GM23338 (cell line): ENCODE measurements at regions not wholly inside any gene's neighbourhood (a gene's known extent, or its start where the extent isn't known, plus 50 kb on each side); places are given as distances from the start of the nearest gene placed in this dataset.

Experiments
- ATAC-seq: fragments of 200-7000 bp; cut with Tn5 transposase; 3 replicates; pipeline ENCODE4 v1.9.1; 2020
- DNase-seq: peaks from one replicate; pipeline ENCODE4 v3.0.0-alpha.2; 2015; ENCODE audit warnings: low spot score
- H2AFZ ChIP-seq: fragments of 200-600 bp; sonication (generic); 2 replicates; pipeline ENCODE4 v1.8.0; 2016; ENCODE audit warnings: antibody characterized with exemption, mild to moderate bottlenecking, moderate library complexity
- H3F3A ChIP-seq: fragments of 200-600 bp; sonication (generic); replicated peaks from 2 replicates; pipeline ENCODE4 v1.8.0; 2017; ENCODE audit warnings: antibody characterized with exemption, mixed run types, low read depth
- H3K27ac ChIP-seq: fragments of 200-600 bp; sonication (generic); 2 replicates; pipeline ENCODE4 v1.6.1; 2016; ENCODE audit warnings: low read depth
- H3K27me3 ChIP-seq: fragments of 200-600 bp; sonication (generic); 2 replicates; pipeline ENCODE4 v1.8.0; 2016; ENCODE audit warnings: mild to moderate bottlenecking, mixed run types, moderate library complexity; ENCODE audit not compliant: insufficient read depth
- H3K36me3 ChIP-seq: fragments of 200-600 bp; sonication (generic); 2 replicates; pipeline ENCODE4 v1.8.0; 2016; ENCODE audit warnings: mild to moderate bottlenecking; ENCODE audit not compliant: insufficient read depth
- H3K4me1 ChIP-seq: fragments of 200-600 bp; sonication (generic); 2 replicates; pipeline ENCODE4 v1.8.0; 2016; ENCODE audit warnings: mild to moderate bottlenecking, moderate library complexity; ENCODE audit not compliant: insufficient read depth
- H3K4me2 ChIP-seq: fragments of 200-600 bp; sonication (generic); 2 replicates; pipeline ENCODE4 v1.7.1; 2017; ENCODE audit warnings: mixed run types
- H3K4me3 ChIP-seq: fragments of 200-600 bp; sonication (generic); 2 replicates; pipeline ENCODE4 v1.6.1; 2016; ENCODE audit warnings: mixed run types
- H3K79me2 ChIP-seq: fragments of 200-600 bp; sonication (generic); replicated peaks from 2 replicates; pipeline ENCODE4 v1.8.0; 2017; ENCODE audit warnings: mild to moderate bottlenecking; ENCODE audit not compliant: insufficient read depth
- H3K9me2 ChIP-seq: fragments of 200-600 bp; sonication (generic); 2 replicates; pipeline ENCODE4 v1.8.0; 2017; ENCODE audit not compliant: insufficient read depth
- H4K20me1 ChIP-seq: fragments of 200-600 bp; sonication (generic); replicated peaks from 2 replicates; pipeline ENCODE4 v1.8.0; 2017; ENCODE audit warnings: mild to moderate bottlenecking; ENCODE audit not compliant: insufficient read depth
- H3K27ac Mint-ChIP-seq: 2 replicates; pipeline ENCODE4 v1.8.0; 2020; ENCODE audit warnings: inconsistent platforms, mild to moderate bottlenecking, moderate library complexity, mixed read lengths
- H3K27me3 Mint-ChIP-seq: 3 replicates; pipeline ENCODE4 v1.8.0; 2022; ENCODE audit warnings: low read depth, mild to moderate bottlenecking, moderate library complexity, mixed read lengths, inconsistent platforms; ENCODE audit not compliant: insufficient read depth, poor library complexity
- H3K36me3 Mint-ChIP-seq: 3 replicates; pipeline ENCODE4 v1.8.0; 2021; ENCODE audit warnings: low read depth, mild to moderate bottlenecking, inconsistent platforms, moderate library complexity, mixed read lengths
- H3K4me1 Mint-ChIP-seq: 3 replicates; pipeline ENCODE4 v1.8.0; 2020; ENCODE audit warnings: mild to moderate bottlenecking, inconsistent platforms, mixed read lengths
- H3K4me3 Mint-ChIP-seq: 3 replicates; pipeline ENCODE4 v1.8.0; 2021; ENCODE audit warnings: moderate library complexity, mild to moderate bottlenecking, inconsistent platforms, mixed read lengths
- H3K9me3 Mint-ChIP-seq: 3 replicates; pipeline ENCODE4 v1.8.0; 2020; ENCODE audit warnings: moderate library complexity, mild to moderate bottlenecking, inconsistent platforms, mixed read lengths
- CREB1 ChIP-seq: fragments of 250-450 bp; sonication (Bioruptor Pico); IDR thresholded peaks from 2 replicates; pipeline ENCODE4 v1.5.0; 2020; ENCODE audit warnings: low read depth, mild to moderate bottlenecking, moderate library complexity
- ETS1 ChIP-seq: IDR thresholded peaks from 2 replicates; pipeline ENCODE4 v1.6.1; 2016; ENCODE audit warnings: antibody characterized with exemption
- EZH2 ChIP-seq: fragments of 200-600 bp; sonication (generic); IDR thresholded peaks from one replicate; pipeline ENCODE4 v1.8.0; 2017; ENCODE audit warnings: antibody characterized with exemption, mild to moderate bottlenecking, low read depth; ENCODE audit not compliant: unreplicated experiment
- EZH2phosphoT487 ChIP-seq: fragments of 200-600 bp; sonication (generic); IDR thresholded peaks from one replicate; pipeline ENCODE4 v1.8.1; 2018; ENCODE audit warnings: antibody characterized with exemption; ENCODE audit not compliant: unreplicated experiment
- JUNB ChIP-seq: IDR thresholded peaks from one replicate; pipeline ENCODE4 v1.6.1; 2016; ENCODE audit warnings: antibody characterized with exemption; ENCODE audit not compliant: unreplicated experiment
- NANOG ChIP-seq: IDR thresholded peaks from 2 replicates; pipeline ENCODE4 v1.6.1; 2016; ENCODE audit warnings: antibody characterized with exemption, borderline replicate concordance
- POLR2AphosphoS5 ChIP-seq: IDR thresholded peaks from 2 replicates; pipeline ENCODE4 v1.6.1; 2016; ENCODE audit warnings: antibody characterized with exemption, low read depth
- STAT1 ChIP-seq: IDR thresholded peaks from one replicate; pipeline ENCODE4 v1.6.1; 2016; ENCODE audit warnings: antibody characterized with exemption; ENCODE audit not compliant: unreplicated experiment
- ZNF114 ChIP-seq: fragments of 250-450 bp; sonication (Bioruptor Pico); IDR thresholded peaks from 2 replicates; pipeline ENCODE4 v1.5.0; 2020; ENCODE audit warnings: mild to moderate bottlenecking, moderate library complexity
- ZNF331 ChIP-seq: fragments of 250-450 bp; sonication (Bioruptor Pico); IDR thresholded peaks from 2 replicates; pipeline ENCODE4 v1.5.0; 2020; ENCODE audit warnings: low read depth, mild to moderate bottlenecking, moderate library complexity
- TF ChIP-seq, protein P1 (sequence below): IDR thresholded peaks from one replicate; pipeline ENCODE4 v1.6.1; 2018; ENCODE audit warnings: antibody characterized with exemption; ENCODE audit not compliant: unreplicated experiment

- Mint-ChIP-seq H3K27ac (no peak overlapping the region), H3K27me3 (no peaks in the 10 kb centered on the region), H3K9me3 (peaks cover 70% of the 10 kb centered on the region), H3K4me3 (no peak overlapping the region), H3K4me1 (no peaks in the 10 kb centered on the region), H3K36me3 (no peaks in the 10 kb centered on the region; the same call in 2 of the 3 replicates)
- Histone ChIP-seq H3K27me3 (no peaks in the 10 kb centered on the region), H3K9me2 (no peaks in the 10 kb centered on the region), H3K4me2 (no peak overlapping the region), H3K36me3 (no peaks in the 10 kb centered on the region), H3K27ac (no peak overlapping the region), H3K4me3 (no peak overlapping the region), H4K20me1 (no peaks in the 10 kb centered on the region), H3F3A (no peaks in the 10 kb centered on the region), H3K79me2 (no peaks in the 10 kb centered on the region), H2AFZ (no peak overlapping the region), H3K4me1 (no peaks in the 10 kb centered on the region)
- no peak for DNase-seq
- TF ChIP-seq, protein P1, sequence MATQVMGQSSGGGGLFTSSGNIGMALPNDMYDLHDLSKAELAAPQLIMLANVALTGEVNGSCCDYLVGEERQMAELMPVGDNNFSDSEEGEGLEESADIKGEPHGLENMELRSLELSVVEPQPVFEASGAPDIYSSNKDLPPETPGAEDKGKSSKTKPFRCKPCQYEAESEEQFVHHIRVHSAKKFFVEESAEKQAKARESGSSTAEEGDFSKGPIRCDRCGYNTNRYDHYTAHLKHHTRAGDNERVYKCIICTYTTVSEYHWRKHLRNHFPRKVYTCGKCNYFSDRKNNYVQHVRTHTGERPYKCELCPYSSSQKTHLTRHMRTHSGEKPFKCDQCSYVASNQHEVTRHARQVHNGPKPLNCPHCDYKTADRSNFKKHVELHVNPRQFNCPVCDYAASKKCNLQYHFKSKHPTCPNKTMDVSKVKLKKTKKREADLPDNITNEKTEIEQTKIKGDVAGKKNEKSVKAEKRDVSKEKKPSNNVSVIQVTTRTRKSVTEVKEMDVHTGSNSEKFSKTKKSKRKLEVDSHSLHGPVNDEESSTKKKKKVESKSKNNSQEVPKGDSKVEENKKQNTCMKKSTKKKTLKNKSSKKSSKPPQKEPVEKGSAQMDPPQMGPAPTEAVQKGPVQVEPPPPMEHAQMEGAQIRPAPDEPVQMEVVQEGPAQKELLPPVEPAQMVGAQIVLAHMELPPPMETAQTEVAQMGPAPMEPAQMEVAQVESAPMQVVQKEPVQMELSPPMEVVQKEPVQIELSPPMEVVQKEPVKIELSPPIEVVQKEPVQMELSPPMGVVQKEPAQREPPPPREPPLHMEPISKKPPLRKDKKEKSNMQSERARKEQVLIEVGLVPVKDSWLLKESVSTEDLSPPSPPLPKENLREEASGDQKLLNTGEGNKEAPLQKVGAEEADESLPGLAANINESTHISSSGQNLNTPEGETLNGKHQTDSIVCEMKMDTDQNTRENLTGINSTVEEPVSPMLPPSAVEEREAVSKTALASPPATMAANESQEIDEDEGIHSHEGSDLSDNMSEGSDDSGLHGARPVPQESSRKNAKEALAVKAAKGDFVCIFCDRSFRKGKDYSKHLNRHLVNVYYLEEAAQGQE, result no peak
- TF ChIP-seq ZNF114 (CRISPR knock-in tag) (no peak), POLR2AphosphoS5 (no peak), ZNF331 (no peak), CREB1 (CRISPR knock-in tag) (no peak), EZH2 (no peak), ETS1 (no peak), STAT1 (no peak)
- no peak for ATAC-seq
Observed at GRCh38 chrY:21102507-21102906, 346.6 kb downstream of the RPS4Y2 start.

GRCh38 chrY:21103885-21104284 is 348.0 kb downstream of the RPS4Y2 start:
- Histone ChIP-seq H3K79me2 (no peaks in the 10 kb centered on the region), H3F3A (no peaks in the 10 kb centered on the region), H3K4me2 (no peak overlapping the region), H4K20me1 (no peaks in the 10 kb centered on the region), H3K9me2 (no peaks in the 10 kb centered on the region), H3K4me3 (no peak overlapping the region), H3K27me3 (no peaks in the 10 kb centered on the region), H3K4me1 (no peaks in the 10 kb centered on the region), H2AFZ (no peak overlapping the region), H3K27ac (no peak overlapping the region), H3K36me3 (no peaks in the 10 kb centered on the region)
- Mint-ChIP-seq H3K27ac (no peak overlapping the region), H3K9me3 (peaks cover 73% of the 10 kb centered on the region), H3K27me3 (no peaks in the 10 kb centered on the region), H3K36me3 (no peaks in the 10 kb centered on the region; the same call in 2 of the 3 replicates), H3K4me1 (no peaks in the 10 kb centered on the region), H3K4me3 (no peak overlapping the region)
- ATAC-seq (no peak), DNase-seq (no peak)
- no peak for TF ChIP-seq STAT1
- TF ChIP-seq POLR2AphosphoS5, result no peak
- TF ChIP-seq, protein P1, result no peak
- no peak for TF ChIP-seq NANOG
- no peak for TF ChIP-seq EZH2phosphoT487
- TF ChIP-seq CREB1 (CRISPR knock-in tag), result no peak
- no peak for TF ChIP-seq JUNB
- TF ChIP-seq EZH2, result no peak
